ENCODE measurements at regions not wholly inside any gene's neighbourhood (a gene's known extent, or its start where the extent isn't known, plus 50 kb on each side); places are given as distances from the start of the nearest gene placed in this dataset.

GRCh38 chr1:222106377-222106776, 364.5 kb upstream of the DUSP10 start:
- no peak overlapping the region for H3T11ph ChIP-seq (ENCODE audit: low read length)
- H3K4ac ChIP-seq (ENCODE audit: low read depth, low read length) = no peak overlapping the region
- no peak overlapping the region for H4K8ac ChIP-seq (replicated peaks; ENCODE audit: insufficient read length, low read depth, low read length)
- no peak overlapping the region for H3K4me3 Mint-ChIP-seq
- no peak overlapping the region for H2BK15ac ChIP-seq (ENCODE audit: low read depth, low read length)
- no peaks in the 10 kb centered on the region for H4K20me1 ChIP-seq (ENCODE audit: control insufficient read depth, insufficient read depth, insufficient read length)
- H3K14ac ChIP-seq (ENCODE audit: insufficient read depth, low read length) = no peak overlapping the region
- no peak overlapping the region for H3K4me2 ChIP-seq (ENCODE audit: insufficient read depth, insufficient read length, low read length)
- no peak overlapping the region for H4K91ac ChIP-seq (ENCODE audit: insufficient read length, low read depth, low read length)
- no peak overlapping the region for H4K5ac ChIP-seq (ENCODE audit: insufficient read length, low read depth, low read length)
- peak; percentile 49 for DNase-seq
- no CpG with 5 or more reads among the region's 5 CpGs for WGBS (ENCODE audit: extremely low coverage, insufficient read length, low lambda C conversion rate)
- H3K79me2 ChIP-seq (ENCODE audit: insufficient read depth, low read length) = no peaks in the 10 kb centered on the region
- no peaks in the 10 kb centered on the region for H3K36me3 Mint-ChIP-seq (ENCODE audit: insufficient read depth in 1 of 3, low read depth in 3 of 3)
- H3K27ac ChIP-seq (ENCODE audit: insufficient read length, low read depth, low read length) = no peak overlapping the region
- H2AK5ac ChIP-seq (ENCODE audit: insufficient read length, low read length) = no peak overlapping the region
- TF ChIP-seq CTCF (conservative IDR thresholded peaks at IDR 0.05) = no peak
- no peak overlapping the region for H3K27ac Mint-ChIP-seq
- no peaks in the 10 kb centered on the region for H3K27me3 ChIP-seq (ENCODE audit: insufficient read depth, low read length)
- H2BK12ac ChIP-seq (ENCODE audit: insufficient read length, low read depth, low read length) = no peak overlapping the region
- no peak overlapping the region for H3K18ac ChIP-seq (ENCODE audit: insufficient read length, low read depth, low read length)
- H3K79me1 ChIP-seq (ENCODE audit: insufficient read depth, low read depth, low read length, poor library complexity, severe bottlenecking) = no peaks in the 10 kb centered on the region
- no peak overlapping the region for H2AFZ ChIP-seq (ENCODE audit: low read length)
- no peak overlapping the region for H3K23ac ChIP-seq (ENCODE audit: insufficient read length, low read depth, low read length)
- H3K23me2 ChIP-seq (ENCODE audit: insufficient read length, low read depth, low read length, poor library complexity, severe bottlenecking) = no peaks in the 10 kb centered on the region
- H2BK20ac ChIP-seq (ENCODE audit: low read depth, low read length, poor library complexity, severe bottlenecking) = no peak overlapping the region
- no peaks in the 10 kb centered on the region for H3K9me3 ChIP-seq (ENCODE audit: control insufficient read depth, low read depth, low read length)
- H3K27me3 Mint-ChIP-seq (ENCODE audit: low read depth) = no peaks in the 10 kb centered on the region; the same call in 1 of the 2 replicates
- no peak overlapping the region for H3K9ac ChIP-seq (ENCODE audit: extremely low read depth, insufficient read length, low read length)
- peaks cover 18 to 32% of the 10 kb centered on the region in 2 experiments for H3K4me1 Mint-ChIP-seq
- peaks cover 3% of the 10 kb centered on the region; the same call in 1 of the 2 replicates for H3K4me1 ChIP-seq (ENCODE audit: insufficient read depth, low read length)
- no peak overlapping the region for H2BK5ac ChIP-seq (ENCODE audit: insufficient read length, low read length)
- no peaks in the 10 kb centered on the region for H3K9me3 Mint-ChIP-seq
- H3K56ac ChIP-seq (ENCODE audit: insufficient read length, low read depth, low read length) = no peak overlapping the region
- no peak overlapping the region for H2BK120ac ChIP-seq (ENCODE audit: low read depth, low read length, poor library complexity, severe bottlenecking)
